ENCODE measurements at regions not wholly inside any gene's neighbourhood (a gene's known extent, or its start where the extent isn't known, plus 50 kb on each side); places are given as distances from the start of the nearest gene placed in this dataset.

DNA sequence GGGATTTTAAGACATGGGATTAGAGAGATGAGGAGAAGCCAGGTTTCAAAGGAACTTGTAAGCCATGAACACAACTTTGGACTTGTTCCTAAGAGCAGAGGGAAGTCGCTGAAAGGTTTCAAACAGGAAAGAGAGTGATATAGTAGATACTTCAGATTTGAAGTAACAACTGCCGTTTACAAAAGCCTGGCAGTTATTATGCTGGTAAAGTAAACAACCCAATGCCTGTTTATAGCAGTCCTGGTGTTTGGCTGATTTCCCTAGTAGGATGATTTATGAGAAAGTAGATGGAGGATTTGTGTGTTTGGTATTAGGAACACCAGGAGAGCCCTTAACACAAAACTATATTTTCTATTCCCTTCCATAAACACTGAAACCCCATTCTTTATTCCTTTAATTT, 285.7 kb downstream of the RMST start:
- TF ChIP-seq, protein P1, sequence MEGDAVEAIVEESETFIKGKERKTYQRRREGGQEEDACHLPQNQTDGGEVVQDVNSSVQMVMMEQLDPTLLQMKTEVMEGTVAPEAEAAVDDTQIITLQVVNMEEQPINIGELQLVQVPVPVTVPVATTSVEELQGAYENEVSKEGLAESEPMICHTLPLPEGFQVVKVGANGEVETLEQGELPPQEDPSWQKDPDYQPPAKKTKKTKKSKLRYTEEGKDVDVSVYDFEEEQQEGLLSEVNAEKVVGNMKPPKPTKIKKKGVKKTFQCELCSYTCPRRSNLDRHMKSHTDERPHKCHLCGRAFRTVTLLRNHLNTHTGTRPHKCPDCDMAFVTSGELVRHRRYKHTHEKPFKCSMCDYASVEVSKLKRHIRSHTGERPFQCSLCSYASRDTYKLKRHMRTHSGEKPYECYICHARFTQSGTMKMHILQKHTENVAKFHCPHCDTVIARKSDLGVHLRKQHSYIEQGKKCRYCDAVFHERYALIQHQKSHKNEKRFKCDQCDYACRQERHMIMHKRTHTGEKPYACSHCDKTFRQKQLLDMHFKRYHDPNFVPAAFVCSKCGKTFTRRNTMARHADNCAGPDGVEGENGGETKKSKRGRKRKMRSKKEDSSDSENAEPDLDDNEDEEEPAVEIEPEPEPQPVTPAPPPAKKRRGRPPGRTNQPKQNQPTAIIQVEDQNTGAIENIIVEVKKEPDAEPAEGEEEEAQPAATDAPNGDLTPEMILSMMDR (IDR thresholded peaks at IDR 0.05) = no peak
- TF ChIP-seq POLR2A (IDR thresholded peaks at IDR 0.05) (no peak), EP300 (IDR thresholded peaks at IDR 0.05) (no peak)

All from tibial nerve (tissue), 4 donors.